GM21723 (cell line): ENCODE measurements at regions not wholly inside any gene's neighbourhood (a gene's known extent, or its start where the extent isn't known, plus 50 kb on each side); places are given as distances from the start of the nearest gene placed in this dataset.
"Not testable (repeated sequence)": the region's sequence is repeated elsewhere in the genome, so short reads cannot be mapped to it uniquely, and the experiment has no call there.

Experiments
- ATAC-seq: cut with Tn5 transposase; IDR thresholded peaks from one replicate; pipeline ENCODE4 v1.9.1; 2021; ENCODE audit warnings: mild to moderate bottlenecking, moderate library complexity; ENCODE audit not compliant: unreplicated experiment

GRCh38 chr5:6321078-6321477, 57.3 kb downstream of the MED10 start:
- ATAC-seq: no peak

- ATAC-seq: no peak
Measured at GRCh38 chr5:6319116-6319515, 59.2 kb downstream of the MED10 start.

GRCh38 chr5:6317116-6317798, 61.1 kb downstream of the MED10 start:
- no peak for ATAC-seq

- ATAC-seq: no peak
Measured at GRCh38 chr5:6315580-6315979, 62.8 kb downstream of the MED10 start.

- no peak for ATAC-seq
Measured at GRCh38 chr5:6311568-6312501, 66.5 kb downstream of the MED10 start.

- no peak for ATAC-seq
Measured at GRCh38 chr5:6309949-6310348, 68.4 kb downstream of the MED10 start.

GRCh38 chr5:6308683-6309082, 69.7 kb downstream of the MED10 start:
- no peak for ATAC-seq

- ATAC-seq: no peak
Measured at GRCh38 chr5:6307304-6307703, 71.0 kb downstream of the MED10 start.

- ATAC-seq: no peak
Measured at GRCh38 chr5:6305853-6306252, 72.5 kb downstream of the MED10 start.

GRCh38 chr5:6302684-6303083, 75.7 kb downstream of the MED10 start:
- no peak for ATAC-seq

GRCh38 chr5:6302075-6302474, 76.3 kb downstream of the MED10 start:
- ATAC-seq: no peak

- ATAC-seq: no peak
Measured at GRCh38 chr5:6296524-6296923, 81.8 kb downstream of the MED10 start.

- no peak for ATAC-seq
Measured at GRCh38 chr5:6291961-6292360, 86.4 kb downstream of the MED10 start.

- ATAC-seq: no peak
Measured at GRCh38 chr5:6289239-6289638, 89.1 kb downstream of the MED10 start.

- no peak for ATAC-seq
Measured at GRCh38 chr5:6287176-6287575, 91.2 kb downstream of the MED10 start.

- ATAC-seq: no peak
Measured at GRCh38 chr5:6286404-6286803, 91.9 kb downstream of the MED10 start.

- not testable (repeated sequence) for ATAC-seq
Measured at GRCh38 chr5:6284491-6284890, 93.9 kb downstream of the MED10 start.

GRCh38 chr5:6282352-6282751, 96.0 kb downstream of the MED10 start:
- no peak for ATAC-seq

- no peak for ATAC-seq
Measured at GRCh38 chr5:6281818-6282217, 96.5 kb downstream of the MED10 start.

- ATAC-seq: no peak
Measured at GRCh38 chr5:6280425-6281100, 97.8 kb downstream of the MED10 start.

- no peak for ATAC-seq
Measured at GRCh38 chr5:6279607-6280006, 98.7 kb downstream of the MED10 start.
